Stimulated activated CD4-positive, alpha-beta T cell treated with anti-CD3 and anti-CD28 coated beads, Interleukin-2, amount 100 ng/mL, for 48 hours (primary cell): ENCODE measurements at regions not wholly inside any gene's neighbourhood (a gene's known extent, or its start where the extent isn't known, plus 50 kb on each side); places are given as distances from the start of the nearest gene placed in this dataset.

ENCODE experiments used
- DNase-seq, 2 donors: peaks; one replicate each; pipeline ENCODE4 v3.0.0-alpha.2; 2020

- no peak for DNase-seq
Observed at GRCh38 chrX:43514820-43515219, 141.3 kb upstream of the MAOA start.

- no peak for DNase-seq
Observed at GRCh38 chrX:43522582-43522981, 133.5 kb upstream of the MAOA start.

GRCh38 chrX:43525901-43526610, 130.0 kb upstream of the MAOA start:
- no peak for DNase-seq

GRCh38 chrX:43526878-43527277, 129.2 kb upstream of the MAOA start:
- DNase-seq, result no peak

GRCh38 chrX:43527801-43528200, 128.3 kb upstream of the MAOA start:
- no peak for DNase-seq

- no peak for DNase-seq
Observed at GRCh38 chrX:43530837-43531236, 125.3 kb upstream of the MAOA start.

GRCh38 chrX:43540318-43540717, 115.8 kb upstream of the MAOA start:
- DNase-seq, result no peak

GRCh38 chrX:43551590-43551989, 104.5 kb upstream of the MAOA start:
- no peak for DNase-seq

GRCh38 chrX:43552156-43552555, 103.9 kb upstream of the MAOA start:
- DNase-seq, result no peak

- DNase-seq, result no peak
Observed at GRCh38 chrX:43552703-43553102, 103.4 kb upstream of the MAOA start.

GRCh38 chrX:43553257-43553656, 102.8 kb upstream of the MAOA start:
- no peak for DNase-seq

- no peak for DNase-seq
Observed at GRCh38 chrX:43556207-43556606, 99.9 kb upstream of the MAOA start.

GRCh38 chrX:43557792-43558191, 98.3 kb upstream of the MAOA start:
- peak; percentile 41 to 58 for DNase-seq

GRCh38 chrX:43559644-43560043, 96.5 kb upstream of the MAOA start:
- peak; percentile 5 to 31 for DNase-seq

GRCh38 chrX:43560247-43560946, 95.7 kb upstream of the MAOA start:
- DNase-seq, result no peak

GRCh38 chrX:43562372-43562771, 93.7 kb upstream of the MAOA start:
- no peak for DNase-seq

- no peak for DNase-seq
Observed at GRCh38 chrX:43564953-43565352, 91.1 kb upstream of the MAOA start.

GRCh38 chrX:43566170-43566569, 89.9 kb upstream of the MAOA start:
- no peak for DNase-seq

- DNase-seq, result no peak
Observed at GRCh38 chrX:43573441-43574015, 82.6 kb upstream of the MAOA start.

GRCh38 chrX:43580621-43581020, 75.5 kb upstream of the MAOA start:
- no peak for DNase-seq

- no peak for DNase-seq
Observed at GRCh38 chrX:43581167-43581566, 74.9 kb upstream of the MAOA start.

- DNase-seq, result no peak
Observed at GRCh38 chrX:43581888-43582539, 74.1 kb upstream of the MAOA start.

- no peak for DNase-seq
Observed at GRCh38 chrX:43582540-43582913, 73.6 kb upstream of the MAOA start.

- no peak for DNase-seq
Observed at GRCh38 chrX:43585922-43586321, 70.2 kb upstream of the MAOA start.
